Memory B cell (primary cell): ENCODE measurements at regions not wholly inside any gene's neighbourhood (a gene's known extent, or its start where the extent isn't known, plus 50 kb on each side); places are given as distances from the start of the nearest gene placed in this dataset.

Experiments used
- ATAC-seq: fragments of 150-1000 bp; cut with Tn5 transposase; 2 replicates; pipeline ENCODE4 v1.10.0; 2021; ENCODE audit warnings: low read depth, mild to moderate bottlenecking, moderate library complexity
- DNase-seq, 2 donors: peaks; one replicate each; pipeline ENCODE4 v3.0.0; 2022; ENCODE audit warnings: low spot score in 2 of 2
- H3K27ac Mint-ChIP-seq: one replicate; pipeline ENCODE4 v1.8.0; 2022; ENCODE audit warnings: mild to moderate bottlenecking, moderate library complexity, mixed read lengths
- H3K27me3 Mint-ChIP-seq: one replicate; pipeline ENCODE4 v1.8.0; 2022; ENCODE audit warnings: mixed read lengths
- H3K36me3 Mint-ChIP-seq: one replicate; pipeline ENCODE4 v1.8.0; 2022; ENCODE audit warnings: mild to moderate bottlenecking, mixed read lengths
- H3K4me1 Mint-ChIP-seq: one replicate; pipeline ENCODE4 v1.8.0; 2022; ENCODE audit warnings: mixed read lengths
- H3K4me3 Mint-ChIP-seq: one replicate; pipeline ENCODE4 v1.8.0; 2022; ENCODE audit warnings: mild to moderate bottlenecking, moderate library complexity, mixed read lengths
- H3K9me3 Mint-ChIP-seq: one replicate; pipeline ENCODE4 v1.8.0; 2022; ENCODE audit warnings: mixed read lengths

DNA sequence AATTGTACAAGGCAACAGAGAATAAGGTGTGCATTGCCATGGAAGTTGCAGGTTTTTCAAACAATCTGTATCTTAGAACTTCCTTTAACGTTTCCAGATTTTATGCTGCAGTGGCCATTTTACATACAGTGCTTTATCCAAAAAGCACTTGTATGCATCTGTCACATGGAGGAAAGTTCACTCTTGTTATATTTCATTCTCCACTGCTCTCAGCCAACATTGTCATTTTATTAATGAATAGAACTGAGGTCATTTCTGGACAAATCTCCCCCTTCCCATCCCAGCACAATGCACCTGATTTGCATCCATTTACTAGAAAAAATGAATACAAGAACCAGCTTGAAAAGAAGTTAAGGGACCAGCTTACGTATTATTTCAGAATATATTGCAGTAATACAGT, 342.0 kb downstream of the USP25 start:
- no peak for DNase-seq
- no peak for ATAC-seq
- Mint-ChIP-seq H3K4me3 (no peak overlapping the region), H3K27ac (no peak overlapping the region), H3K36me3 (no peaks in the 10 kb centered on the region), H3K4me1 (no peaks in the 10 kb centered on the region), H3K9me3 (no peaks in the 10 kb centered on the region), H3K27me3 (no peaks in the 10 kb centered on the region)

DNA sequence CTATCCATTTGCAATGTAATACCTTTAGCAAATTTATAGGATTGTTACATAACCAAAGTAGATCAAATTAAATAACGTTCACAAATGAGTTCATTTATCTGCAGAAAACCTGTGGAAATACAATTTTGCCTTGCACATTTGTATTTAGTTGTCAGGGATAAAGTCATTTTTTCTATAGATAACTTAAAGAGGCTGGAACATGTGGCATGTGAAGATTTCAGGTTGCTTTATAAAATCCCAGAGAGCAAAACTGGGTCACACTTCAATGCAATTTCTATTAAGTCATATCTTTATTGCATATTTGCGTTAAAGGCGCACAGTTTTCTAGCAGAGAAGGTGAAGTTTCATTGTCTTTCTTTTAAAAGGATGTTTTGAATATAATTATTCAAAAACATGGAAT, 342.4 kb downstream of the USP25 start:
- DNase-seq (no peak), ATAC-seq (no peak)
- H3K27ac Mint-ChIP-seq, result no peak overlapping the region
- H3K4me1 Mint-ChIP-seq, result no peaks in the 10 kb centered on the region
- H3K9me3 Mint-ChIP-seq, result peaks cover 1% of the 10 kb centered on the region
- H3K36me3 Mint-ChIP-seq, result no peaks in the 10 kb centered on the region
- H3K27me3 Mint-ChIP-seq, result no peaks in the 10 kb centered on the region
- H3K4me3 Mint-ChIP-seq, result no peak overlapping the region

DNA sequence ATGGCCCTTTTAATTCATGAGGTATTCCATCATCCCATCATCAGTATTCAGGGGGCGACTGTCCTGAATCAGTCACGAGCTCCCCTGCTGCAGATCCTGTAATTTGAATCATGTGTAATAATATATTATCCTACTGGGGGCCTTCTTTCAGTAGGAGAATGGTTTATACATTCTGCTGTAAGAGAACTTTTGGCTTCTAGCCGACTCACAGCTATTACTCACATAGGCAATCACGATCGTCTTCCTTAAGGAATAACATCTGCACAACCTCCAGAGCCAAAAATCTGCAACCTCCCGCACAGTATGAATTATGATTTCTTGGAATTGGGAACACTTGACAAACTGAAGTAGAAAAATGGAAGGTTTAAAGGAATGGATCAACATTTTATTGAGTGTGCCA, 343.0 kb downstream of the USP25 start:
- DNase-seq (no peak), ATAC-seq (no peak)
- H3K27me3 Mint-ChIP-seq, result no peaks in the 10 kb centered on the region
- no peaks in the 10 kb centered on the region for H3K4me1 Mint-ChIP-seq
- peaks cover 1% of the 10 kb centered on the region for H3K9me3 Mint-ChIP-seq
- H3K36me3 Mint-ChIP-seq, result no peaks in the 10 kb centered on the region
- no peak overlapping the region for H3K27ac Mint-ChIP-seq
- no peak overlapping the region for H3K4me3 Mint-ChIP-seq

DNA sequence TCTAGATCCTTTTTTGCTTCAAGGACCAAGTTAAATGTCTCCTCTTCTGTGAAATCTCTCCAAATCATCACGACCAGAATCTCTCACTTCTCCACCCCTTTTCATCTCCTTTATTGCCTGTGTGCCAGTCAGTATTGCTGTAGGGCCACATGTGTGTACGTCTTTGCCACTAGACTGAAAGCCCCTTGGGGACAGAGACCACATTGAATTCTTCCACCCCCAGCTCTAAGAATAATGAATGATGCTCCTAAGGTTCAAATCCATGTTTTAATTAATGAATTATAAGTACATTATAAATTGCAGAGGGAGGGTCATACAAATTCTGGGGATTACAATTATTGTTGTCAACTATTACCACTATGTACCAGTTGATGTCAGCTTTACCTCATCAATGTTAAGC, 343.8 kb downstream of the USP25 start:
- no peaks in the 10 kb centered on the region for H3K36me3 Mint-ChIP-seq
- peaks cover 1% of the 10 kb centered on the region for H3K9me3 Mint-ChIP-seq
- H3K4me3 Mint-ChIP-seq, result no peak overlapping the region
- ATAC-seq (no peak), DNase-seq (no peak)
- no peaks in the 10 kb centered on the region for H3K4me1 Mint-ChIP-seq
- H3K27me3 Mint-ChIP-seq, result no peaks in the 10 kb centered on the region
- no peak overlapping the region for H3K27ac Mint-ChIP-seq

DNA sequence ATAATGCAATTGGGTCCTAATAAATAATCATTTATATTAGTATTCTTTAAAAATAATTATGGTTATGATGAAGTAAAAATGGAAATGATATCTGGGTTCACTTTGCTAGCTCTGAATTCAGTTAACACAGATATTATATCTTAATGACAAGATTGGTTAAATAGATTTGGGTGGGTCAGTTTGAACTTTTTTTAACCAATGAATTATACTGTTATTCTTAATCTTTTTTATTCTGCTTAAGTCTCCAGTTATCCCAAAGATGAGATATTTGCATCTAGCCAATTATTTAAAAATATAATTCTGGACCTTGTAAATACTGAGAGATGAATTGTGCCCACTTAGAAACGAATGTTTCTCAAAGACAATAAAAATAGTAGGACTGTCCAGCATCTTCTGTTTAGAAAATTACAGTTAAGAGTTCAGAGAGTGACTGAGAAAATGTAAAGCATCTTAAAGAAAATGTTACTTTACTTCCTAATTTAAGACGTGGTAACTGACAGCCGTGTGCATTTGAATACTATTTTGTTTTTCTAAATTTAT, 345.2 kb downstream of the USP25 start:
- Mint-ChIP-seq H3K27me3 (no peaks in the 10 kb centered on the region), H3K36me3 (no peaks in the 10 kb centered on the region), H3K9me3 (peaks cover 1% of the 10 kb centered on the region), H3K4me3 (no peak overlapping the region), H3K4me1 (no peaks in the 10 kb centered on the region), H3K27ac (no peak overlapping the region)
- DNase-seq (no peak), ATAC-seq (no peak)

DNA sequence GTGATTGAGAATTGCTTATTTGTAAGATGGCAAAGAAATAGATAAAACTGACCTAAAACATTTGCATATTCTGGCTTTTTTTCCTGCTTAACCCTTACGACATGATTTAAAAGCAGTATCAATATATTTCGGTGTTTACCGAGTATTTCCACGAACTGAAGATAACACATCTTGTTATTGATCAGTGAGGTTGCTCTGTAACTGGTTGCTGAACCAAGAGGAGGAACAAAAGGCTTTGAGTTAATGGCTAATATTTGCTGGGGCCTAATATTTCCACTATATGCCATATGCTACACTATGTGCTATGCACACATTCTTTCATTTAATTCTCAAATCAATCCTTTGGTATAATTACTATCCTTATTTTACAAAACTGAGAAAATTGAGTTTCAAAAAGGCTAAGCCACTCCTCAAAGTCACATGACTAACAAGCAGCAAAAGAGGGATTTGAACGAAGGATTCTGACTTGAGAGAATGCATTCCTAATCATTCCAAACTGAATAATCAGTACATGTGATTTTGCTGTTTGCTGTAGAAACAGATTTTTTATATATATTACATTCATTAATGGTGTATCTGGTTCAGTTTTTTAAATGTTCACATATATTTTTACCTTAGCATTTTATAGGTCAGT, 346.0 kb downstream of the USP25 start:
- no peak overlapping the region for H3K4me3 Mint-ChIP-seq
- DNase-seq (no peak), ATAC-seq (no peak)
- H3K9me3 Mint-ChIP-seq, result peaks cover 1% of the 10 kb centered on the region
- no peaks in the 10 kb centered on the region for H3K4me1 Mint-ChIP-seq
- no peak overlapping the region for H3K27ac Mint-ChIP-seq
- H3K27me3 Mint-ChIP-seq, result no peaks in the 10 kb centered on the region
- H3K36me3 Mint-ChIP-seq, result no peaks in the 10 kb centered on the region

DNA sequence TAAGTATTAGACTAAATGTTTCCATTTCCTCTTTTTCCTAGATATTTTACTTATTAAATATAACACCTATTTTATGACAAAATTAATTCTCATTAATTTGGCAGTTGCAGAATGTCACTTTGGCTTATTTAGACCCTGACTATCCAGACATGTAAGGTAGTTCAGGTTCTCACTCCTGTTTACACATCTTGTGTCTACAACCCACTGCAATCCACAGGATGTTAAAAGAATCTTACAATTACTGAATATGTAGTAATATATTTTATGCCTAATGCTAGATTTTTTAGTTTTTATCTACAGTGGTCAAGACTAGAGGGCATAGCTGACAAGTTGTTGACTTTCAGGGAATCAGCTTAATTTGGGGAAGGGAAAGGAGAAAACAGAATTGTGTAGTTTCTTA, 346.7 kb downstream of the USP25 start:
- no peak overlapping the region for H3K27ac Mint-ChIP-seq
- DNase-seq (no peak), ATAC-seq (no peak)
- no peaks in the 10 kb centered on the region for H3K4me1 Mint-ChIP-seq
- H3K27me3 Mint-ChIP-seq, result no peaks in the 10 kb centered on the region
- peaks cover 1% of the 10 kb centered on the region for H3K9me3 Mint-ChIP-seq
- H3K36me3 Mint-ChIP-seq, result no peaks in the 10 kb centered on the region
- no peak overlapping the region for H3K4me3 Mint-ChIP-seq

DNA sequence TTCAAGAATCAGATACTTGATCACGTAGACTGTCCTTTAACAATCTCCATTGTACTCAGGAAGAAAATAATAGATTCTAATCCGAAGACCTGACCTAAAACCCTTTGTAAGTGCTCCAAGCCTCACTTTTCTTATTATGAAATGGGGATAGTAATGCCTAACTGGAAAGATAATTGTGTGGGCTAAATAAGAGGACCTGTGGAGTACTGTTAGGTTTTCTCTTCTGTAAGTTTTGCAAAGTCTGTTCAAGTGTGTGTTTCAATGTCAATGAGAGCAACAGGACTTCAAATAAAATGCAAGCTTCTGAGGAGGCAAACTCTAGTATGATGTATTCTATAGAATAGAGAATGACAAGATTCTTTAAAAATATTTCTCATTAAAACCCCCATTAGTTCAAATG, 348.6 kb downstream of the USP25 start:
- Mint-ChIP-seq H3K9me3 (peaks cover 1% of the 10 kb centered on the region), H3K27me3 (no peaks in the 10 kb centered on the region), H3K4me3 (no peak overlapping the region), H3K36me3 (no peaks in the 10 kb centered on the region), H3K27ac (no peak overlapping the region), H3K4me1 (no peaks in the 10 kb centered on the region)
- ATAC-seq, result no peak
- DNase-seq, result no peak

DNA sequence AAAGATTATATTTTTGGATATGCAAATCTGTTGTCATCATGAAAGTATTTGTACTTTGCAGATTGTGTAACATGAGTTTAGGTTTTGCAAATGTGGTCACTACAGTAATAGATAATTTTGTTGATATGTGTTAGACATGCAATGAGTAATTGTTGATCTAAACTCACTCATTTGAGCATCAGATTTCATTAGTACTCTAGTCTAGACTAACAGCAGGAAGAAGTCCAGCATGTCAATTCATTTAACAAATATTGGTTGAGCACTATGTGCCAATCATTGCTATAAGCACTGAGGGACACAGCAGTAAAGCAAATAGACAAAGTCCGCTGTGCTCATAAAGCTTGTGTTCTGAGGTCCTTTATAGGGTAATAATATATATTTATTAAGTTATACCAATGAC, 350.0 kb downstream of the USP25 start:
- Mint-ChIP-seq H3K4me1 (no peaks in the 10 kb centered on the region), H3K27me3 (no peaks in the 10 kb centered on the region), H3K27ac (no peak overlapping the region), H3K9me3 (peaks cover 1% of the 10 kb centered on the region), H3K36me3 (no peaks in the 10 kb centered on the region), H3K4me3 (no peak overlapping the region)
- ATAC-seq (no peak), DNase-seq (no peak)

DNA sequence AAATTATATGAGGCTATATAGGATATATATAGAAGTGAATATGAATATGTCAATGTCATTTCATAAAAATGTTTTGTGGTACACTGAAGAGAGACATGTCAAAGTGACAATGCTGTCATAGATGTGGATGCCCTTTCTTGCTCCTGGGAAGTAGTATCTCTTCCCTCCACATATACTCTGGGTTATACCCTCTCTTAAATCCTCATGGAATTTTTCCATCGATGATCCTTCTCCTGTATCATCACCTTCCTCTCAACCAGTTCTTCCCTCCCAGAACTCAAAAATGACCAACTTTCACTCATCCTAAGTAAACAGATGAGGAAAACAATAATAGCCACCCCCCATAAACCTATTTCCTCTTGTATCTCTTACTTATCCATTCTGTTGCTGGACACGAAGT, 351.5 kb downstream of the USP25 start:
- DNase-seq (no peak), ATAC-seq (no peak)
- Mint-ChIP-seq H3K4me1 (no peaks in the 10 kb centered on the region), H3K27me3 (no peaks in the 10 kb centered on the region), H3K4me3 (no peak overlapping the region), H3K36me3 (no peaks in the 10 kb centered on the region), H3K27ac (no peak overlapping the region), H3K9me3 (peaks cover 1% of the 10 kb centered on the region)

DNA sequence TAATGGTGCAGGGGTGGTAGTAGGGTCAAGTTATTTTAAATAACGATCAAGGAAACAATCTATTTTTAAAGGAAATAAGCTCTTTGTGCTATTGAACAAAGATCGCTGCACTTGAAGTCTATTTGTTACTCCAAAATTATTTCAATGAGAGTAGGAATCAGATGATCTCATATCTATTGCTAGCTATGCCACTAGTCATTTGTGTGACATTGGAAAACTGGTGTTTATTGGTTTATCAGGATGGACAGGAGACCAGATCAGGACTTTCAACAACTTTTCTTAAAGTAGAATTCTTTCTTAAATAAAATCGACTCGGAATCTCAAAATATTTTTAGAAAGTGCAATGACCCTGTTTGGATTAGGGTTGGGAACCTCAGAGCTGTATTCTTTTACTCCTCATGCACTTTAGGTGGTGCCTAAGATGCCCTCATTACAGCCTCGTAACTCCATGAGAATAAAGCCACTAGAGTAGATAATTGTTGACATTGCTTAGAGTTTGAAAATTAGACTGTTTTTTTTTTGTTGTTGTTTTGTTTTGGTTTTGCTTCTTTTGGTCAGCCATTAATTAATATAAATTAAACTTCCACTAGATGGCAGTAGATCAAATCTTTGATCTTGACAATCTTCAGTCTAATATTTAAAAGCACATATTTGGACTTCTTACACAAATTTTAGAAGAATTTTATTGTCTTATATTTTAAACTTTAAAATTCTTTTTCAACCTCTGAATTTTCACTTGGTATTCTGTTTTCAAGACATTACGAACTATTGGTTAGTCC, 352.4 kb downstream of the USP25 start:
- H3K27me3 Mint-ChIP-seq, result no peaks in the 10 kb centered on the region
- no peak for DNase-seq
- H3K4me3 Mint-ChIP-seq, result no peak overlapping the region
- no peak overlapping the region for H3K27ac Mint-ChIP-seq
- no peaks in the 10 kb centered on the region for H3K4me1 Mint-ChIP-seq
- ATAC-seq, result no peak
- H3K9me3 Mint-ChIP-seq, result no peaks in the 10 kb centered on the region
- no peaks in the 10 kb centered on the region for H3K36me3 Mint-ChIP-seq

DNA sequence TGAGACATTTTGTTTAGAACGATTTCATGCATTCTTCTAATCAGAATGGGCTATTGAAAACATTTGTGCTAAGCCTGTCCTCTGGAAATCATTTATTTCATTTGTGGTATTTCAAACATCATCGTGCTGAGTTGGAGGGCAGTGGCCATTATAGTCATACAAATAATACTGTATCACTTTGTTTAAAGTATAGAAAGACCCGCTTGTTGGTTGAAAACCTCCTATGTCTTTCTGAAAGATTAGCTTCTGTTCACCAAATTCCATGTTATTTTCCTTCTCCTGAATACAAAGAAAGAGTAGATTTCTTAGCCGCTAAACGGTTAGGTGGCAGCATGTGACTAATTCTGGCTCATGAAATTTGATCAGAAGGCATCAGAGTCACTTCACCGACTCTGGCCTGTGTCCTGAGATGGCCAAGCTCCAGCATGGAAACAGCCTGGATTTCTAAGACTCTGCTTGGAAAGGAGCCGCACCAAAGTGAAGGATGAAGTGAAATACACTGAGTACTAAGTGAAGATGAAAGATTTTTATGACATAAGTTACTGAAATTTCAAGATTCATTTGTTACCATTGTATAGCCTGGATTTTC, 355.1 kb downstream of the USP25 start:
- Mint-ChIP-seq H3K4me3 (no peak overlapping the region), H3K9me3 (no peaks in the 10 kb centered on the region), H3K27me3 (no peaks in the 10 kb centered on the region), H3K27ac (no peak overlapping the region), H3K36me3 (no peaks in the 10 kb centered on the region), H3K4me1 (no peaks in the 10 kb centered on the region)
- ATAC-seq (no peak), DNase-seq (no peak)

DNA sequence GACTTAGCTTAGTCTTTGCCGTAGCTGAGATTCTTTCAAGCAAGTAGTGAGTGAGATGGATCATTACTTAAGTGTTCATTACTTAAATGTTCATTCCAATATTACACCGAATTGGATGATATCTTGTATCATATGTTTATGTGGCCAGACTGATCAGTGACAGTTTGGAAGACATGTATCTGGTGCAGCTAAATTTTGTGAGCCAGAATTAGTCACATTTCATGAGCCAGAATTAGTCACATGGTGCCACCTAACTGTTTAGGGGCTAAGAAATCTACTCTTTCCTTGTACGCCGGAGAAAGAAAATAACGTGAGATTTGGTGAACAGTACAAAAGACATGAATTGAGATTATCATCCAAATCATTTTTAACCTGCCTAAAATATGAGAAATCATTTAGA, 355.6 kb downstream of the USP25 start:
- no peak for ATAC-seq
- H3K9me3 Mint-ChIP-seq, result no peaks in the 10 kb centered on the region
- no peaks in the 10 kb centered on the region for H3K36me3 Mint-ChIP-seq
- no peaks in the 10 kb centered on the region for H3K4me1 Mint-ChIP-seq
- no peak for DNase-seq
- H3K27me3 Mint-ChIP-seq, result no peaks in the 10 kb centered on the region
- H3K27ac Mint-ChIP-seq, result no peak overlapping the region
- H3K4me3 Mint-ChIP-seq, result no peak overlapping the region

DNA sequence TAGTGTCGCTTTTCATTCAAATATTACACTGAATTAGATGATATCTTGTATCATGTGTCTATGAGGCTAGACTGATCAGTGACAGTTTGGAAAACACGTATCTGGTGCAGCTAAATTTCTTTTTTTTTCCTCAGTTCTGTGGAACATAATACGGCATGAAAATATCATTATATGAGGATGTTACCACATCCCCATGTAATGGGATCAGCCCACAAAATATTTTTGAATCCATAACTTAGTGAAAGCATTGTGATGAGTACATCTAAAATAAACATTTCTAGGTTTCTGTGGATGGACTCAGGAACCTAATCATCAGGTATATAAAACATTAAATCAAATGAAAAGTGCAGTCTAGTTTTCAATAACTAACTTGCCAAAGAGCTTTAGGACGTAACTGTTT, 356.3 kb downstream of the USP25 start:
- Mint-ChIP-seq H3K4me1 (no peaks in the 10 kb centered on the region), H3K36me3 (no peaks in the 10 kb centered on the region), H3K9me3 (no peaks in the 10 kb centered on the region)

More for the DNA sequence above, 356.3 kb downstream of the USP25 start:
- Mint-ChIP-seq H3K4me3 (no peak overlapping the region), H3K27ac (no peak overlapping the region), H3K27me3 (no peaks in the 10 kb centered on the region)
- no peak for DNase-seq
- ATAC-seq, result no peak
